Embryonic facial prominence (tissue), 1 donor: ENCODE measurements at regions not wholly inside any gene's neighbourhood (a gene's known extent, or its start where the extent isn't known, plus 50 kb on each side); places are given as distances from the start of the nearest gene placed in this dataset.

Source experiments
- DNase-seq: peaks from one replicate; pipeline ENCODE4 v3.0.0-alpha.2; 2016; ENCODE audit errors: extremely low spot score

DNA sequence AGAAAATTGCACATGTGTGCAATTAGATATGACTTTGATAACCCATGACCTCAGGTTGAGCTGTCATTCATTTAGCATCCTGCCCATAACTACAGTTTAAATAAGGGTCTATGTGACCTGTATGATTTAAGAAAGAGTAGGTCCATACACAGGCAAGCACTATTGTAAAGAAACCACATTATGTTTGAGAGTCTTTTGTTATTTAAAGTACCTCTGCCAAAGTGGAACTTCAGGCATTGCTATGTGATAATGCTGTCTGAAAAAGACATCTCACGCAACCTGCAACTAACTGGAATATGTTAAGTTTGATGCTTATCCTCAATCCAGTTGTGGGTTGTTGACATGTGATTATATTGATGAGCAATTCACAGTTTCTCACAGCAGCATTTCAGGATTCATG is 317.0 kb downstream of the TMEM161B start:
- DNase-seq: no peak

DNA sequence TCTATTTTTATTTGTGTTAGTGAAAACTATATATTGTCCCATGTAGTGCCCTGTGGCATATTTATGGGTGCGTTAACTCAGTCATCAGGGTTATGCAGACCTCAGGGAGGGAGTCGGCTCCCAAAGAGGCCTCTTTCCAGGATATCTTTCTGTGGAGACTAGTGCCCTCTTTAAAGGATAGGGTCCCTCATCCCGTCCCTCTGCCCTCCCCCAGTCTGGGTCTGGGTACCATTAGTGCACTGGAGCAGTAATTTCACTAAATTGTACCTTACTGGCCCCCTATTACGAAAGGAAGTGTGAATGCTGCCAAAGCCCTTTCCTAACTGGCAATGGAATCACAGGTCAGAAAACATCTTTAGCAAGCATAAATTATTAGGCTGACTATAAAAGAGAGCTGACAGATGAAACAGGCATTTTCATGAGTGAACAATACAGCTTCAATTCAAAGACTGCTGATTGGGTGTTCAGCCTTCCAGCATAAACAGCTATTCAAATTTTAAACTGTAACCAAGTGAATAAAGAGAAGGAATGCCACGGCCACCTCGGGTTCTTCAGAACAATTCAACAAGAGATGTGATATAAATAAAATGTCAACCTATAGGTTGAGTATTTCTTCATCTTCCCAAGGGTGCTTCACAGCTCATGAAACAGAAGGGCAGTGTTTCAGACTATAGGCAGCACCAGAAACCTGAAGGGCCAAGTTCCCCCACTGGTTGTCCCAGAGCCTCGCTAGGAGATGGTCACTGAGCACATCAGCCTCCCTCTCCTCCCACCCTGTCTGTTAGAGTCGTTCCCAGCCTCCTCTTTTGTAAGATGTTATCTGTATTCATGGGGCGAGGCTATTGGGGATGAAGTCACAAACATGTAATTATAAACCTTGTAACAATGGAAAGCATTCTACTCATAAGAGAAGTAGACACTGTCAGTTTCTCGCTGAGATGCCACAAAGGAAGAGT is 318.7 kb downstream of the TMEM161B start:
- no peak for DNase-seq

DNA sequence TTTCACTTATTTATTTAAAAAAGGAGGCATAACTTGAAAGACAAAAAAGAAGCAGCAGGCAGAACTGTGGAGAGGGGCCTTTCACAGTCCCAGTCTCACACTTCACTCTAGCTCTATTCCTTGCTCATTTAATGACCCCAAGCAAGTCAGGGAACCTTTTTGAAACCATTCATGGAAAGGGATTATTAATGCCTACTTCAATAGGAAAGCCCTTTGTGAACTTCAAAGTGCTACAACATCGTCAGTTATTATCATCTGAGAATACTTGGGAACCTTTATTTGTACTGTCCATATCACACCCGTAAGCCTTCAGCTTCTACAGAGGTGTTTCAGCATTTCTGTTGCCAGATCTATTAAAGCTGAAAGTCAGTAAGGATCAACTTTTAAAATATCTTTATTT is 320.2 kb downstream of the TMEM161B start:
- no peak for DNase-seq

DNA sequence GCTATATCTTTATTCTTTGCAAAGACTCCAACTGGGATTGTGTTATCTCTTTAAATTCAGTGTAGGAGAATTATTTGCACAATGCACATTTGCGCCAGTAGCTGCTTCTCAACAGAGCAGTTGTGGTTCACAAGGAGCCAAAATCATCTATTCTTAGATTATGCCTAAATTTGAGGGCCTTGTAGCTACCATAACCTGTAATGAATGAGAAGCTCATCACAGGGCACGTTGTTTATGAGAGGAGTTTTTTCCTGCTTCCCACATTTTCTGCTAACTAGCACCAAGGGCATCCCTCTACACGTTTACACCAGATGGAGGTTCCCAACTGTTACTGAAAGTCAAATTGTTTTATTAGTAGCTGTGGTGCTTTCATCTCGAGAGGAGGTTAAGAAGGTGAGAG is 322.4 kb downstream of the TMEM161B start:
- DNase-seq: no peak

DNA sequence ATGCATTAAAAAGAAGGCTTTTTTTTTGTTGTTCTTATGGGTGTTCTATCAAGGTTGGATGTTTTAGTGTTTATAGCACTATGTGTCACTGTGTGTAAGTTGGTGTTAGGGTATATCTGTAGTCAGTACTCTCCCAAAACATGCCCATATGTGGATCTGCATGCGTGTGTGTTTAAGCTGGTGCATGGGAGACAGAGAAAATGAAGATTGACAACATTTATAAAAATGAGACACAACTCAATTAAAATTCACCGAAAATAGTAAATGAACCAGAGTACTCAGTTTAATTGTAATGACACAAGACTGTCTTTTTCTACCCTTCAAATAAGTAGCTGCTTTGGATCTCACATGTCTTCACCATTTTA is 323.4 kb downstream of the TMEM161B start:
- DNase-seq: no peak

DNA sequence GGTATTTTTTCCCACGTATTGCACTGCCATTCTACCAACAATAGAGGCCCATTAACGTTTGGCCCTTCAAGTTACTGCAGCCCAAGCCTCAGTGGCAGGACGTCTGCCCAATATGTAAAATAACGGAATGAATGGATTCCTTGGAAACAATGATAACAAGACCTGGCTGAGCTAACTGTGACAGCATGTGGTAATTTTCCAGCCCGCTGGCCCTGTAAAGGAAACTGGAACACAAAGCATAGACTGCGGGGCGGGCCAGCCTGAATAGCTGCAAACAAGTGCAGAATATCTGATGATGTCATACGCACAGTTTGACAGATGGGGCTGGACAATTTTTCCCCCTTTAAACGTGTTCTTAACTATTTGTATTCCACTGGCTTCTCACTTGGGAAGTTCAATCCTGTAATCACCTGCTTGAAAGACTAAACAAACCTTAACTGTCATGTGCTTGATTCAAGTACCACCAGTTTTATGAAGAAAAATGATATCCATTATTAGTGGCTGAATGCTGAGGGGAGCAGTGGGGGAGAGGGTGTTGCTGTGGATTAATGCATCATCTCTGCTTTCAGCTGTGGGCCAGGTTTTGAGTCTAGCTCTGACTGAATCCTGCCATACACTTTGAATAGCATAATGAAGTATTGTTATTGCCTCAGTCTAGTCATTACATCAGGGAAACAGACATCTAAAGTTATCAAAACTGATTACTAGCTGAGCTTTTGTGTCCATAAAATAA is 323.9 kb downstream of the TMEM161B start:
- no peak for DNase-seq

DNA sequence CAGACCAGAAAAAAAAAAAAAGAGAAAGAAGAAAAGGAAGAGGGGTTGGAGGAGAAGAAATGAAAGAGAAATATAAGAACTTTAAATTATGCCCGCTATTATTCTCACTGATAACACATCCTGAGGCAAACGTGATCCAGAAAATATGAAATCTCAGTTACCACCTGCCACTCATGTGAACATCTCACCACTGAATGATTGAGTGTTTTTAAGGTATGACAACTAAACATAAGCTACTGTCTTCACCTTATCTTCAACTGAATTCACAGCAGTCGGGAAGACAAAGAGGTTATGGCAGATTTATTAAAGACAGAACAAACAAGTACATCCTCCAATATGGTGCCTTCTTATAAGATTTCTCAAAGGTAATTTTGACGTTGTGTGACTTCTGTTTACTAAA is 327.9 kb downstream of the TMEM161B start:
- DNase-seq: no peak

DNA sequence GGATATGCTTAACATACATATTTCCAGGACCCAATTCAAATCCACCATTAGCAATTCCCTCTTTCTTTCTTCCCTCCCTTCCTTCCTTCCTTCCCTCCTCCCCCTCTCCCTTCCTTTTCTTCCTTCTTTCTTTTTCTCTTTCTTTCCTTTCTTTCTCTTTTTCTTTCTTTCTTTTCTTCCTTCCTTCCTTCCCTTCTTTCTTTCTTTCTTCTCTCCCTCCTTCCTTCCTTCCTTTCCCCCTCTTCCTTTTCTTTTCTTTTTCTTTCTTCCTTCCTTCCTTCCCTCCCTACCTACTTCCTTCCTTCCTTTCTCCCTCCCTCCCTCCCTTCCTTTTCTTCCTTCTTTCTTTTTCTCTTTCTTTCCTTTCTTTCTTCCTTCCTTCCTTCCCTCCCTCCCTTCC is 332.0 kb downstream of the TMEM161B start:
- DNase-seq: no peak

DNA sequence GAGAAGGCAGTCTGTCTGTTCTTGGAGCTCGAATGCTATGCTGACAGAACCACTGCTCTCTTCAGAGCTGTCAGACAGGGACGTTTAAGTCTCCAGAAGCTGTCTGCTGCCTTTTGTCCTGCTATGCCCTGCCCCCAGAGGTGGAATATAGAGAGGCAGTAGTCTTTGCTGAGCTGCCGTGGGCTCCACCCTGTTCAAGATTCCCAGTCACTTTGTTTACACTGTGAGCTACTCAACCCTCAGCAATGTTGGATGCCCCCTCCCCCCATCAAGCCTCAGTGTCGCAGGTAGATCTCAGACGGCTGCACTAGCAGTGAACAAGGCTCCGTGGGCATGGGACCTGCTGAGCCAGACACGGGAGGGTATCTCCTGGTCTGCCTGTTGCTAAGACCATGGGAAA is 344.2 kb downstream of the TMEM161B start:
- no peak for DNase-seq

DNA sequence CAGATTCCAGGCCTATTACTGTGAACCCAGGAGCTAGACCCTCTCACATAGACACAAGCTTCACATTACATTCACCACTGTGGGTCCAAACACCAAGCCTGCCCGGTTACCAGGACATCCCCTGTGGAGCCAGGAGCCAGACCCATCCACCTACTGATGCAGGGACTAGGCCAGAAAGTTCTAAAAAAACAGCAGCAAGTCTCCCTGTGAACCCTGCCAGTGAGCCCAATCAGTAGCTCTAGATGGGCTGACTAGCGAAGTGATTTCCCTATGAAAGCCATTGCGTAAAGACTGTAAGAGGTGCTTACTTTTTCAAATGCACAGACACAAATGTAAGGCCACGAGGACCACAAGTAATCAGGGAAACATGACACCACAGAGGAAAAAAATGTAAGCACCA is 352.3 kb downstream of the TMEM161B start:
- no peak for DNase-seq

DNA sequence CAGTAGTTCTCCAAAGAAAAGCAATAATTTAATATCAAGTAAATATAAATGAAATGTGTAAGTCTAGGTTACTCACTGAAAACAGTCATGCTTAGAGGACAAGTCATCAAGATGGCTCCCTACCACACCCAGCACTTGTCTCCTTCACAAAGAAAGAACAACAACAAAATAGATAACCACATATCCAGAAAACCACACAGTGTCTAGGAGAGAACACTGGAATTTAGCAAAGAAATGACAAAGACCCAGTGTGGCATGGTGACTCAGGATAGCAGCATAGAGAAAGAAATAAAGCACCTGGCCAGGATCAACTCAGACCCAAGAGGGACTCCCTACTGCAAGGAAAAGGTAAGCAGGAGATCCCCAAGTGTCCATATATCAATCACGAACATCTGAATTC is 356.2 kb downstream of the TMEM161B start:
- DNase-seq: no peak

DNA sequence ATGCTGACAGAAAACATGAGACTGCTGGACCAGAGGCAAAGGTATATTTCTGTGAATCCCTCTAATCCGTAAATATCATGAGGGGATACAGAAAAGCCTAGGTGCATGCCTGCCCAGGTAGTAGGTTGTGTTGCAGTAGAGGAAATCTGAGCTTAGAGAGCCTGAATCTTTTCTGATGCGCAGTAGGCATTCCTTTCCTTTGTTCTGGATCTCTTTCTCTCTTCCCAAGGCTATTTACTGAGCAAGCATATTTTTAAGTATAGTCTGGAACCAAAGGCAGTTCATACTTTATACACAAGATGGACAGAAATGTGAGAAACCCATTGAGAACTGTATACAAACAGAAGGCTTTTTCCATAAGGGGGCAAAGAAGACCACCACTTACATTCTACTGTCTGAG is 359.3 kb downstream of the TMEM161B start:
- DNase-seq: no peak

DNA sequence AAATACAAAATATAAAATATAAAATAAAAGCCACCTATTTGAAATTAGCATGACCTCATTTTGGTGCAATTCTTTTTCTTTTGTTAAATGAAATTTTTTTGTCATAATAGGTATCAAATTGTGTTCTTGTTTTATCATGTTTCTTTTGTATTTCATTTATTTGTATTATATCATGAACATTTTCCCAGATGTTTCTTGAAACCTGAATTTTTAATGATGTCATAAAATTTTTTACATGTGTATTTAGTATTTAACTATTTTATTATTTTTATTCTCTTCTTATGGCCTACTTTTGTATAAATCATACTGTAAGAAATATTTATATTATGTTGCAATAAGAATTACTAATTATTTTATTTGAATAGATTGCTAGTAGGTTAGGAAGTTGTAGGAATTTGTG is 361.7 kb downstream of the TMEM161B start:
- DNase-seq: no peak

DNA sequence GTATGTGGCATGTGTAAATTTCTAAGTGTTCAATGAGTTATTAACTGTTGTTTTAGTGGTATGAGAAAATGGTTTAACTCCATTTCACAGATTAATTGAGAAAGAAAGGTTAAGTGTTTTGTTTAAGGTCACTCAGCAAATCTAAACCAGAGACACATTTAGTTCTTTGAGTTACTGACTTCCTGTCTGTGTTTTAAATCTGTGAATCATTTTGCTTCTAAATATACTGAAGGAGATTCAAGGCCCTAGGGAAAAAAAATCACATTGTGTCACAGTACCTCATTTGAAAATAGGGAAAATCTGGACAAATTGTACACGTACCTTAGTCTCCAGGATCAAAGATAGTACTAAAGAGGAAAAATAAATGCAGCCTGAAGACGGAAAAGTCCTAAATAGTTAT is 368.2 kb downstream of the TMEM161B start:
- no peak for DNase-seq

DNA sequence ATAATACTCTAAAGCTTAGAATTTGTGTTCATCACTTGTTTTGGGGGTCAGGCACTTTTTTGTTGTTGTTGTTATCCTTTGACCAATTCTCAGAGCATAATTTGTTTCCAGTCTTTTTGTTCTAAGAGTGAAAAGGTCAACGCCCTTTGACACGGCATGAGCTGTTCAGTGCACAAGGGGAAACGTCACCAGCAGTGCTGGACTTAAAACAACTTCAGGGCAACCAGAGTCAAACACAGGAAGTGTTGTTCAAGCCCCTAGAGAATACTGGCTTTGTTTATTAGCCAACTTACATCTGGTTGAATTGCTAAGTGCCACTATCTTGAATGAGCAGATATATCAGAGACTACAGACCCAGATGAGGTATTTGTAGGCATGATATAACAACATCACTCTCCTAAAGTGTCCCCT is 368.9 kb downstream of the TMEM161B start:
- DNase-seq: no peak

DNA sequence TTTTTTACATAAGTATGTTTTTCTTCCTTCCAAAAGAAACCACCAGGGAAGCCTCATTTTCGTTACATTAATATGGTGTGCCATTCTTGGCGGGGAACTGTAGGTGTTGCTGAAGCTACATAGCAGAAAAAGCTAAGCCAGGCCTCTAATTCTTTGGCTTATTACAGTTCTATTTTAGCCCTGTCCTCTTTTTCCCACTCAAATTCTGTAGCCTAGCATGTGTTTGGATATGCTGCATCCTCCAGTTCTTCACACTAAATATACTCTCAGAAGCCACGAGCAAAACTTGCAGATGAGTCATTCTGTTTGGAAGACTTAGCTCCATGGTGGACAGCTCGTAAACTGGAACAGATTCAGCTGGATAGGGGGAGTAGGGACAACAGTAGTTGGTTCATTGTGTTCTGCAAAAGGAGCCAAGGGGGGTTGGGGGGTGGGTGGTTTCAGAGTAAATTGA is 369.4 kb downstream of the TMEM161B start:
- no peak for DNase-seq

DNA sequence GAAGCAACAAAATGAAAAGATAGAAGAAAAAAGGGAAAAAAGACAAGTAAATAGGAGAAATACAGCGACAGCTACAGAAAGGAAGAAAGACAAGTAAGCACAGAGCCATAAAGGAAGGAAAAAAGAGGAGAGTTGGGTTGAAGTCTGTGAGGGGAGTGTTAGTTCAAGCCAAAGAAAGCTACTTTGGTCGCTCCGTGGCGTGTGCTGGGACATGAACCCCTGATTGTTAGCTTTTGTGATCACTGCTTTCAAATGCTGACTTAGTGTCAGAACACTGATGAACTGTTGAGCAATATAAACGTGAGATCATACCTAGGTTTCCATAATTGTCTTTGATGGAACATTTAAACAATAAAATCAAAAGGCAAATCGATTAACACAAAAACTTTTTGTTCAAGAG is 370.1 kb downstream of the TMEM161B start:
- DNase-seq: no peak

DNA sequence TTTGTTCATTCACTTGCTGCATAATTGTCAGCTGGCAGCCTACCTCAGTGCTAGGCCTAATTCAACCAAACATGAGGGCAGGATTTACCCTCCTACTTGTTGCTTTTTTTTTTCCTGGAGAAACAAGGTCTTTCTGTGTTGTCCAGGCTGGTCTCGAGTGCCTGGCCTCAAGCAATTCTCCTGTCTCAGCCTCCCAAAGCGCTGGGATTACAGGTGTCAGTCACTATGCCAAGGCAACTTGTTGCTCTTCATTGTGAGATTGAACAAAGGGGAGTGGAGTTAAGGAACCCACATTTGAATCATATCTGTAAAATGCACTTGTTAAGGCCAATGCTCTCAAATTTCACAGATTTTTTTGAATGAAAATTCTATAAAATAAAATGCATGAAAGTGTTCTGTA is 380.5 kb downstream of the TMEM161B start:
- no peak for DNase-seq

DNA sequence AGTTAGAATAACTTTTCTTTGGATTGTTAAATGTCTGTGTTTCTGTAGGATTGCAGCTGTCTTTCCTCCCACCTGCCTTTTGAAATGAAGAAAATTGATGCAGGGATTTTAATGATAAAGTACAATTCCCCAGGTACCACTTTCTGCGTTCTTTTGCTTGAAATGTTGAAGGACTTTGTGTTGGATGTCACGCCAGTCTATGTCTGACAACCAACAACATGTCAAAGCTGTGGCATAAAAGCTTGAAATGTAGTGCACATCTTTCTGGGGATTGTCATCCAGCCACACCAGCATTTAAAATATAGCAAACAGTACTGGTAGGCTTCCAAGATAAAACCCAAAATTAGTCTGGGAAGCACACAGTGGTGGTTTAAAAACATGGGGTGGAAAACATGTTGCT is 381.4 kb downstream of the TMEM161B start:
- DNase-seq: no peak

DNA sequence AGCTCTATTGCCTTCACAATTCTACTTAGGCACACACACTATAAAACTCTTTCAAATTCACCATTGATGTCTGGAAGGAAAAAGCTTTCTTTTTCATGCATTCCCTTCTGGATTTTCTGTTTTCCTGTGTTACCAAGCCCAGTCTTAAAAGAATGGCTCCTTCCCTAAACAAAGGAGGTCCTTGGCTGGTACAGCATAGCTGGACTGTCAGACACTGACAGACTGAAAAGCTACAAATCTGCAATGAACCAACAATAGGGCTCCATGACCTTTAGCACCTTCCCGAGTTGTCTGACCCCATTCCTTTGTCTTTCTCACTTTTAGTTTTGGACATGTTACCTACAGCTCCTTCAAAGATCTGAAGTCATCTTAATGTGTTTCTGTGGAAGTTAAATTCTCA is 382.5 kb downstream of the TMEM161B start:
- no peak for DNase-seq

DNA sequence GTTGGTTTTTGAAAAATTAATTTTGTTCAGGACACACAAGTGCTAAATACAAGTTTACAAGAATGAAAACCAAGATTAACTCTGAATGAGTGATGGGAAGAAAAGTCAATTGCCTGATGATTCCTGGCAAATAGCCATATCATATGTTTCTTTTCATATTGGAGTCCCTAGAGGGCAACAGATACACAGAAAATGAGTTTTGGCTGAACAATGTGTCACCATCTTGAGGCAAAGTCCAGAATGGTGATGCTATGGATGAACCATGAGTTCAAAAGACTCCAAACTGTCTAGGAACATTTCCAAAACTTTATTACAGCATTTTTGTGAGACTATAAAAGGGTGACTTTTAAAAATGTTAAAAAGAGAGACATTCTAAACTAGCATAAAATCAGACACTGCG is 382.9 kb downstream of the TMEM161B start:
- DNase-seq: no peak

DNA sequence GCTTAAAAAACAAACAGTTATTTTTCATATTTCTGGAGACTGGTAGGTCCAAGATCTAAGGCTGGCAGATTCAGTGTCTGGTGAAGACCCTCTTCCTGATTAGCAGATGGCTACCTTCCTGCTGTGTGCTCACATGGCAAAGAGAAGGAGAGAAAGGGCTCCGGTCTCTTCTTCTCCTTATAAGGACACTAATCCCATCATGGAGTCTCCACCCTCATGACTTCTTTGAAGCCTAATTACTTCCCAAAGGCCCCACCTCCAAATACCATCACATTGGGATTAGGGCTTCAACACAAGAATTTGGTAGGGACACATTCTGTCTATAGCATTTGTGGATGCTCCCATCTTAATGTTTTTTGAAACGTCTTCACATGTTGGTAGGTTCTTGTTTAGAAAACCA is 391.1 kb downstream of the TMEM161B start:
- no peak for DNase-seq

DNA sequence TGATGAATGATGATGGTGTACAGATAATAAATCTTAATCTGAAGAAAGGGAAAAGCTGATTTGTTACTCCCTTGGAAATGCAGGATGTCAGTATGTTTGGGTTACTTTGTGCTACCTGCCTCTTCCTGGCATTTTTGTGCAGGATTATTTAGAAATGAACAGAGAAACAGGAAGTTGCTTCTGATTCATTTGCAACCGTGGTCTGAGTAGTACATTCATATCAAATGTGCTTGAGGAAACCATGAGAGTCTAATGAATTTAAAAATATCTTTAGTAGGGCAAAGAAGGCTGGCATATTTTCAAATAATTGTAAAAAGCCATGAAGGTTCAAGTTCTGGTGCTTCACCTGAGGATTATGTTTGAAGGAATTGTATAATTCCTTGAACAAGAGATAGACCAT is 391.6 kb downstream of the TMEM161B start:
- no peak for DNase-seq
